AG04450 (cell line): ENCODE measurements at regions not wholly inside any gene's neighbourhood (a gene's known extent, or its start where the extent isn't known, plus 50 kb on each side); places are given as distances from the start of the nearest gene placed in this dataset.
A peak's percentile ranks its signal among the peaks of the same experiment; 100 is the strongest.

Experiments used
- CTCF ChIA-PET: fragments of 300-600, 350-600 bp; formaldehyde crosslinking; extraction: SDS; loops from one replicate; lab custom pipeline; 2022; ENCODE audit warnings: antibody characterized with exemption, inconsistent platforms; lab: Charles Lee
- POLR2A ChIA-PET: fragments of 350-600 bp; formaldehyde crosslinking; extraction: SDS; loops from one replicate; lab custom pipeline; 2021; ENCODE audit warnings: antibody characterized with exemption, inconsistent platforms; lab: Yijun Ruan, JAX
- DNase-seq: peaks from one replicate; pipeline ENCODE4 v3.0.0-alpha.2; 2011; ENCODE audit warnings: low read depth, low spot score
- H3K27ac ChIP-seq: one replicate; pipeline ENCODE4 v1.5.1; 2012; ENCODE audit warnings: low read depth, low read length, control low read depth
- H3K27me3 ChIP-seq: one replicate; pipeline ENCODE4 v1.6.0; 2012; ENCODE audit warnings: low read length; ENCODE audit not compliant: control insufficient read depth, insufficient read depth
- H3K4me3 ChIP-seq: 2 replicates; pipeline ENCODE4 v1.5.1; 2011; ENCODE audit warnings: mild to moderate bottlenecking, low read depth, low read length, control low read depth
- H3K9me3 ChIP-seq: 2 replicates; pipeline ENCODE4 v1.5.1; 2012; ENCODE audit warnings: low read length; ENCODE audit not compliant: control insufficient read depth, insufficient read depth
- TF ChIP-seq, protein P1 (sequence below): IDR thresholded peaks from 2 replicates; pipeline ENCODE4 v1.5.1; 2011; ENCODE audit warnings: low read depth, low read length, control low read depth, inconsistent platforms

- Histone ChIP-seq H3K27ac (no peak overlapping the region), H3K4me3 (no peak overlapping the region), H3K27me3 (no peaks in the 10 kb centered on the region), H3K9me3 (no peaks in the 10 kb centered on the region)
- TF ChIP-seq, protein P1, sequence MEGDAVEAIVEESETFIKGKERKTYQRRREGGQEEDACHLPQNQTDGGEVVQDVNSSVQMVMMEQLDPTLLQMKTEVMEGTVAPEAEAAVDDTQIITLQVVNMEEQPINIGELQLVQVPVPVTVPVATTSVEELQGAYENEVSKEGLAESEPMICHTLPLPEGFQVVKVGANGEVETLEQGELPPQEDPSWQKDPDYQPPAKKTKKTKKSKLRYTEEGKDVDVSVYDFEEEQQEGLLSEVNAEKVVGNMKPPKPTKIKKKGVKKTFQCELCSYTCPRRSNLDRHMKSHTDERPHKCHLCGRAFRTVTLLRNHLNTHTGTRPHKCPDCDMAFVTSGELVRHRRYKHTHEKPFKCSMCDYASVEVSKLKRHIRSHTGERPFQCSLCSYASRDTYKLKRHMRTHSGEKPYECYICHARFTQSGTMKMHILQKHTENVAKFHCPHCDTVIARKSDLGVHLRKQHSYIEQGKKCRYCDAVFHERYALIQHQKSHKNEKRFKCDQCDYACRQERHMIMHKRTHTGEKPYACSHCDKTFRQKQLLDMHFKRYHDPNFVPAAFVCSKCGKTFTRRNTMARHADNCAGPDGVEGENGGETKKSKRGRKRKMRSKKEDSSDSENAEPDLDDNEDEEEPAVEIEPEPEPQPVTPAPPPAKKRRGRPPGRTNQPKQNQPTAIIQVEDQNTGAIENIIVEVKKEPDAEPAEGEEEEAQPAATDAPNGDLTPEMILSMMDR: peak; percentile 20; the same call in 1 of the 2 replicates
- ChIA-PET POLR2A (no interaction called here), CTCF (interaction anchor here (0.6 kb wide), 1 partner anchor 1933 kb away, joined by 3 read pairs; no protein-coding TSS in a partner anchor)
- DNase-seq: no peak
These were observed 234.4 kb upstream of the FOXD3 start for GRCh38 chr1:63087966-63088365.

DNA sequence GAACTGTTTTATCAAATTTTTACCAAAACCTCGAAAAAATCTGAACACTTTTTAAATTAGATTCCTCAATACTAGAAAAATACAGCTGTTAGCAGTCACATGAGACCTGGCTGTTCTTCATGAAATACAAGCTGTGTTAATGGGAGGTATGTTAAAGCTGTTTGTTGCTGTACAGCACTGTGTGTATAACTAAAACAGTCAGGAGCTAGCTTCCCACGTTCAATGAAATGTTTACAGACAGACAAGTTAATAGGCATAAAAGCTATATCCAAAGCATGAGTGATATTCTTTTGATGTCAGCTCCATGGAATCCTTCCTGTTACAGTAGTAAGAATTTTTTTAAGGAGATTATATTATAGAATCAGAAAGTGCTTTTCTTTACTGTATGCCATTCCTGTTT lies 223.2 kb upstream of the FOXD3 start:
- no peak overlapping the region for H3K27ac ChIP-seq
- POLR2A ChIA-PET: no interaction called here
- TF ChIP-seq, protein P1: no peak
- H3K9me3 ChIP-seq: no peaks in the 10 kb centered on the region
- CTCF ChIA-PET: interaction anchor here (0.7 kb wide), 2 partner anchors 10 to 13 kb away, joined by 3 to 8 read pairs; no protein-coding TSS in a partner anchor
- DNase-seq: no peak
- no peak overlapping the region for H3K4me3 ChIP-seq
- H3K27me3 ChIP-seq: peaks cover 2% of the 10 kb centered on the region

DNA sequence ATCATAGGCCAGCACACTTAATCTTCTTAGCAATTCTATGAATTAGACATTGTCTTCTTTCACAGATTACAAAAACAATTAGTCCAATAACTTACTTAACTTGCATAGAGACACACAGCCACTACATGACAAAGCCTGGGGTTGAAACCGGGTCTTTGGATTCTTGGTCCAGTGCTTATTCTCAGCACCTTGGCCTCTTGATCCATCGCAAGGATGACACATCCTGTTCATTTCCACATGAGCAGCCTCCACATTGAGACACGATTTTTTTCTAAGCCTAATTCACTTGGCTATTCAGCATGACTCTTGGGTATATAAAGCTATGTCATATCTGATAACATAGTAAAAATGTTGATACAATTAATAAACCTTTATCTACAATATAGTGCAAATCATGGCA lies 221.0 kb upstream of the FOXD3 start:
- POLR2A ChIA-PET: no interaction called here
- DNase-seq: no peak
- TF ChIP-seq, protein P1: no peak
- CTCF ChIA-PET: no interaction called here
- H3K27ac ChIP-seq: no peak overlapping the region
- H3K4me3 ChIP-seq: no peak overlapping the region
- H3K27me3 ChIP-seq: peaks cover under 1% of the 10 kb centered on the region
- H3K9me3 ChIP-seq: no peaks in the 10 kb centered on the region

GRCh38 chr1:63103682-63104081 lies 218.7 kb upstream of the FOXD3 start:
- no peak overlapping the region for H3K4me3 ChIP-seq
- CTCF ChIA-PET: interaction anchor here (0.6 kb wide), 1 partner anchor 696 kb away, joined by 3 read pairs; no protein-coding TSS in a partner anchor
- POLR2A ChIA-PET: no interaction called here
- H3K27ac ChIP-seq: no peak overlapping the region
- no peaks in the 10 kb centered on the region for H3K27me3 ChIP-seq
- TF ChIP-seq, protein P1: no peak
- DNase-seq: no peak
- H3K9me3 ChIP-seq: no peaks in the 10 kb centered on the region

DNA sequence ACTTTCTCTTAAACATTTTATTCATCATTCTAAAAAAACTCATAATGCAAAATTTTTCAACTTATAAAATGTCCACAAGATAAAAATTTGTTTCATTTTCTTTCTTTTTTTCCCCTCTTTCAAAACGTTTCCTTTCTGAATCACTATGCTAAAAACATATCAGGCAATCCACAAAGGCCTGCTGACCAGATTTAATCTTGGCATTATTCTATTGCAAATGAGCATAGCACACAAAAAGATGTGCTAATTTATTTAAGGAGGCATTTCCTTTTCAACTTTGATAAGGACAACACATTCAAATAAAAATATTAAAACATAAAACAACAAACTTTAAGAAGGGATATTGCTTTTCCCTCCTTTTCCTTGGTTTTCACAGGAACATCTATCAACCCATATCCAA lies 215.3 kb upstream of the FOXD3 start:
- Histone ChIP-seq H3K4me3 (no peak overlapping the region), H3K27ac (no peak overlapping the region), H3K27me3 (no peaks in the 10 kb centered on the region), H3K9me3 (no peaks in the 10 kb centered on the region)
- ChIA-PET POLR2A (no interaction called here), CTCF (no interaction called here)
- TF ChIP-seq, protein P1: no peak
- no peak for DNase-seq
